DMS153 treated with DMSO at 0.1 percent for 48 hours (cell line): ENCODE measurements at regions not wholly inside any gene's neighbourhood (a gene's known extent, or its start where the extent isn't known, plus 50 kb on each side); places are given as distances from the start of the nearest gene placed in this dataset.

Experiments used
- DNase-seq: peaks from one replicate; lab custom pipeline; 2025; ENCODE audit not compliant: unreplicated experiment; lab: John Stamatoyannopoulos, UW

DNA sequence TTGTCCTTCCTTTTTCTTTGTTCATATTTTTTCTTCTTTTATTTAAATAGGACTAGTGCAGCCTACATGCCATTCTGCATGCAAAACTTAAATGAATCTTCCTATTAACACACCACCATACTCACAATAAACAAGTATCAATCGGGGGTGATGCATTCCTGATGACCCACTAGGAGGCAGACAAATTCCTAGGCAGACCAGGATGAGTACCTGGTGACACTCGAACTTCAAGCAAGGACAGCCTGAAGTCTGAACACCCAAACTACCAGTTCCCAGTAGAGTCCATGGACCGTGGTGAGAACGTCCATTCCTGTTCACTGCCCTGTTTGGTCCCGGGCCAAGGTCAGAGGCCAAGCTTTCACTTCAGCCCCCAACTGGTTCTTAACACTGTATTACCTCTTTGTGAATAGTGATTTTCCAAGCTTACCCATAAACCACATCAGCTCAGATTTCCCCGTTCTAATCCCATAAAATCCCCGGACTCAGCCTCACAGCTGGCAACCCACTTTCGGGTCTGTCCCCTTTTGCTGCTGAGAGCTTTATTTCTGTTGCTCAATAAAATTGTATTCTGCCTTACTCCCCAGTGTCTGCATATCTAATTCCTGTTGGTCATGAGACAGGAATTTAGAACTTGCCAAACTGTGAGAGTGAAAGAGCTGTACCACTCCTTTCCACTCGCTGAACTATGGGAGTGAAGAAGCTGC is 1286.6 kb downstream of the FSTL5 start:
- no peak for DNase-seq

DNA sequence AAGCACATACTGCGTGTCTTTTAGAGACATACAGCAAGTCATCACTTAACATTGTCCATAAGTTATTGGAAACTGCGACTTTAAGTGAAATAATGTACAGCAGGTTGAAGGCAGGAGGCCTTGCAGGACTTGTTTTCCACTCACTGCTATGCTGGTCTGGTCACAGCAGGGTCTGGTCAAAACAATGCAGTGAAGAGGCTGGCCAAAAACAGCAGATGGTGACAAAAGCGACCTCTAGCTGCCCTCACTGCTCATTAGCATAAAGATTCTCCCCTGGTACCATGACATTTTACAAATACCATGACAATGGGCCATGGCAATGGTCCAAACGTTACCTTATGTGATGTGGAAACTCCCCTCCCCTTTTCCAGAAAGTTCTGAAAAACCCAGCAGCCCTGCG is 1283.6 kb downstream of the FSTL5 start:
- no peak for DNase-seq

DNA sequence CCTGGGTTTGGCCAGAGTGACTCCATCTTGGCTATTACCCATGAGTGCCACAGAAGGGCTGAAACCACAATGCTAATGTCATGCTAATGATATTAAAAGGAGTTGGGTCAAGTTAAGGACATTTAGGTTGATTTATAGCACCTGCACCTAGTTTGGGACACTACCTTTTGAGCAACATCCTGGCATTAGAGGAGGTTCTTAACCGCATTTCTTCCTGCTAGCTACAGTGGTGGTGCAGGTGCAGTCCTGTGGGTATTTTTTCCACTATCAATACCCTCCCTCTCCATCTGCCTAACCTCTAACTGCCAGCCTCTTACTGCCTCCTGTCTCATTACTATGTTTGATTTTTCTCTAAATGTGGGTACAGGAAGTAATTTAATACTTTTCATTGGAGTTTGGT is 1276.1 kb downstream of the FSTL5 start:
- DNase-seq = no peak

DNA sequence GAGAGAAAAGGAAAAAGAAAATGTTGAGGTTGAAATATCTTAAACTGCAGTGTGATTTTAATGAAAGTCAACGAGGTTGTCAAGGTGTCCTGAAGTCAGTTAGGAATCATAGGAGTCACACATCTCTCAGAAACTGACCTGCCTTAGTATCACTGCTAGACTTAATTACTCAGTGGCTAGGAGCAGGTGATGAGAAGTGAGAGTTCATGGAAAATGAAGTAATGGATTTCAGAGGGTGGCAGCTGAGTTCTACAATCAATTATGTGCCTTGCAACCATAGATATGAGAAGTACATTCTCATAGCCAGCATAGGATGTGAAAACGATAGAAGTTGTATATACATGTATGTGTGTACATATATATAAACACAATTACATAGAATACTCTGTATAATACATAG is 1269.7 kb downstream of the FSTL5 start:
- DNase-seq = no peak

DNA sequence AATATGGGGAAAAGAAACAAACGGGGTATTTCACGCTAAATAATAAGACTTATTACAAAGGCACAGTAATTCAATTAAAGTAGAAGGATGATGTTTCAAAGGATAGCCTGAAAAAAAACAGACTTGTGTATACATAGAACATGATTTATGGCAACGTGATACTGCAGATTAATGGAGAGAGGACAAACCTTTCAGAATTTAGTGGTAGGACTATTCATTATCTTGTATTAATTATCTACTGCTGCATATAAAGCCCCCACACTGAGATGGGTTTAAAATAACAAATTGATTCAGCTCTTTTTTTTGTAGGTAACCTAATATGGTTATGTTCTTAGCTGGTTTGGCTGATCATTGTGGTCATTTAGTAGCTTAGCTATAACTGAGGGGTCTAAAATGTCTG is 1269.0 kb downstream of the FSTL5 start:
- no peak for DNase-seq

DNA sequence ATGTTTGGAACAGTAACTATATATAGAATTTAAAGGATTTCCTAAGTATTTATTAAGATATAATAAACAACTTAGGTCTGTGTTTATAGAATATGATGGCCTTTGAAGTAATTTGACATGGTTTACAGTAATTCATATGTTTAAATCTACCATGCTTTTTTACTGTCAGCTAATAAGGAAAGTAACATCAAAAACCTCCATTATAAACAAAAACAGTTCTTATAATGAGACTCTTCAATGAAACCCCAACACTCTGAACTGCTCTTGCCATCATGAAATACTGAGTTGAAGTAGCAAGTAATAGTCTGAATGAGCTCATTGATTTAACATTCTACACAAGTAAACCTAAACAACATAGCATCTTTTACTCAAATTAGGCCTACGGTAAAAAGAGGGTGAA is 1236.5 kb downstream of the FSTL5 start:
- no peak for DNase-seq

DNA sequence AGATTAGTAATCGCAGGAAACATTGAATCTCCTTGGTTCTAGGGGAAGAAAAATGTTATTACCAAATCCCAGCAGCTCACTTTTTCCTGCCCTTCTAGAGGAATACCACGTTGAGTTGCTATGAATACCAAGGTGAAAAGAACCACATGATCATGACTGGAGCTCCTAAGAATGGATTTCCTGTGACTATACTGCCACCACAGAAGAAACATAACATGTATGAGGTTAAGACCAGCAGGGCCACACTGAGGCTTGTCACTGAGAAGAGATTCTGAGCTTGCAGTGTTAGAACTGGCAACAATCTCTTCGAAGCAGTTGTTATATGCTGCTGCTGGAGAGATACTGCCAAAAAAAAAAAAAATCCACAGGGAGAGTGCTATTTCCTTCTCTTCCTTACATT is 1235.3 kb downstream of the FSTL5 start:
- DNase-seq = no peak

DNA sequence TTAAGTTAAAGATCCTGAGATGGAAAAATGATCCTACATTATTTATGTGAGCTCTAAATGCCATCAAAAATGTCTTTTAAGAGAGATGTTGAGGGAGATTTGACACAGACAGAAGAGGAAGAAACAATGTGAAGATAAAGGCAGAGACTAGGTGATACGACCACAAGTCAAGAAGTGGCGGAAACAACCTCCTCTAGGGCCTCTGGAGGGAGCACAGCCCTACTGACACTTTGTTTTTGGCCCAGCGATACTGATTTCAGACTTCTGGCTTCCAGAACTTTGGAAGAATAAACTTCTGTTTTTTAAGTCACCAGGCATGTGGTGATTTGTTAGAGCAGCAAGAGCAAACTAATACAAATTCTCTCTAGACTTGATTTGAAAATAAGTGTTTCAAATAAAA is 1216.1 kb downstream of the FSTL5 start:
- no peak for DNase-seq

DNA sequence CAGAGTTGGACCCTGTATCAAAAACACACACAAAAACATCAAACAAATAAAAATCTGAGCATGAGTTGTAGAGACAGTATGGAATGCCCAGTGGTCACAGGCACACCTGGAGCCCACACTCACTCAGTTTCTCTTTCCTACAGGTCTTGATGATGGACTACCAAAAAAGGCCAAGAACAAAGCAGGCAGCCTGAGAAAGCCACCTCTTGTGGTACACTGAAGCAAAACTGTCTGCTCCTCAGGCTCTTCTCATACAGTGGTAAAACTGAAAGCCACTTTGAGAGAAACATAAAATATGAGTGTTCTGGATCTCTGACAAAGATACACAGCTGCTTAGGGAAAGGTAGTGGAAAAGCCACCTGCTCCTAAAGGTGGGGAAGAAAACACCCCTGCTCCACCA is 1206.9 kb downstream of the FSTL5 start:
- no peak for DNase-seq

DNA sequence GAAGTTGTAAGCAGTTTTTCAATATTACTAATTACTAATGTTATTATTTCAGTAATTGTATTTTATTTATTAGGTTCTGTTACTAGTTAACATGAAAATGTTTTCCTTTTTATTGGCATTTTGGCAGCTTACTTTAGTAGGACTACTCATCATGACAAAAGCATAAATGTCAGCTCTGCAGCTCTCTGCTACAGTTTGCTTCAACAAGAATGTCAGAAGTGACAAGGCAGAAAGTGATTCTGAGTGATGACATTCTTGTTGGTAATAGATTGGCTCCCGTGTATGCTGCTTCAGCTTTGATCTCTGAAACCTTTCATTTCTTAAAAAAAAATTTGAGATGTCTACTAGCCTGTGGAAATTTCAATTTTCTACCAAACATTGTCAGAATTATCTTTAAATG is 1193.9 kb downstream of the FSTL5 start:
- no peak for DNase-seq

DNA sequence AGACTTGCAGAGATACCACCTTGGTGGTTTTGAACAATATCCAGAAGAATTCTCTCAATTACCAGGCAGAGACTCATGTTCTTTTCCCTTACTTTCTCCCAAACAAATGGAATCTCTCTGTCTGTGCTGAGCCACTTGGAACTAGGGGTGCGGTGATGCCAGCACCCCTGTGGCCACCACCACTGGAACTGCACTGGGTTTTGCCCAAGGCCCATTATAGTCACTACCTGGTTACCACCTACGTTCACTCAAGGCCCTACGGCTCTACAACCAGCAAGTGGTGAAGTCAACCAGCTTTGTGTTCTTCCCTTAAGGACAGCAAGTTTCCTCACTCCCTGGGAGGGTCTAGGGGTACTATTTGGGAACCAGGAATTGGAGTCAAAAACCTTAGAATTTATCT is 1183.7 kb downstream of the FSTL5 start:
- DNase-seq = no peak

DNA sequence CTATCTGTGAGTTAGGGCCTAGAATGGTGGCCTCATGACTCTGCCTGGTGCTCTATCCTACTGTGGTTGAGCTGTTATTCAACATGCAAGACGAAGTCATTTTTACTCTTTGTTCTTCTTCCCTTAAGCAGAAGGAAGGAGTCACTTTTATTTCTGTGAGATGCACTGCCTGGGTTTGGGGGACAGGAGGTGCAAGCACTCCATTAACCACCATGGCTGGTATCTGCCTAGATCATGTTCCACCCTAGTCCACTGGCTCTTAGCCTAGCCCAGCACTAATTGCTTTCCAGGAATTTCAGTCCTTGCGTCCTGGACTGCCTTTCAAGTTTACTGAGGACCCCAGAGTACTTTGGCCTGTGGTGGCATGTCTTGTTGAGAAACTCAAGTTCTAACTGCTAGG is 1182.7 kb downstream of the FSTL5 start:
- no peak for DNase-seq

DNA sequence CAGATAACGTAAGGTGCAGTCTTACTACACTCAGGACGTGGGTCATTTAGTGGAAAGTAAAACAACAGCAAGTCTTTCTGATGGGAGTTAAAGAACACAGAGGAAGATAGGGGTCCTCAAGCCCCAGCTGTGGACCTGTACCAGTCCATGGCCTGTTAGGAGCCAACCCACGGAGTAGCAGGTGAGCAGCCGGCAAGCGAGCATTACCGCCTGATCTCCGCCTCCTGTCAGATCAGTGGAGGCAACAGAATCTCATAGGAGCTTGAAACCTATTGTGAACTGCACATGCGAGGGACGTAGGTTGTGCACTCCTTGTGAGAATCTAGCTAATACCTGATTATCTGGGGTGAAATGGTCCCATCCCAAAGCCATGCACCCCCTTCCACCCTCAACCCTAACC is 1180.8 kb downstream of the FSTL5 start:
- no peak for DNase-seq

DNA sequence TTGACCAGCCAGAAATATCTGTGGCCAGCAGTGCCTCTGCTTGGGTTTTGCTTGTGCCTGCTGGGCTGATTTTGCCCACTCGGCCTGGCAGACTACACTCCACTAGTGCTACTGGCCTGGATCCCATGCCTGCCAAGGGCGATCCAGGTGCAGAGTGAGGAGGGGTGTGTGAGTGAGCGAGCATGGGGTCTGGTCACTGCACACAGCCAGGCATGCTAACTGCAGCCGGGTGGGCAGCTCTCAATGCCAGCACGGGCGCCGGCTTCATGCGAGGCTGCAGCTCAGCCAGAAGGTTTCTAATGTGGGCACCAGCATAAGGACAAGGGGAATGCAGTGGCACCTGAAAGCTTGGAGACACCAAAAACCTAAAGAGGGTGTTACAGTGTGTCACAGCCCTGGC is 1161.4 kb downstream of the FSTL5 start:
- no peak for DNase-seq

DNA sequence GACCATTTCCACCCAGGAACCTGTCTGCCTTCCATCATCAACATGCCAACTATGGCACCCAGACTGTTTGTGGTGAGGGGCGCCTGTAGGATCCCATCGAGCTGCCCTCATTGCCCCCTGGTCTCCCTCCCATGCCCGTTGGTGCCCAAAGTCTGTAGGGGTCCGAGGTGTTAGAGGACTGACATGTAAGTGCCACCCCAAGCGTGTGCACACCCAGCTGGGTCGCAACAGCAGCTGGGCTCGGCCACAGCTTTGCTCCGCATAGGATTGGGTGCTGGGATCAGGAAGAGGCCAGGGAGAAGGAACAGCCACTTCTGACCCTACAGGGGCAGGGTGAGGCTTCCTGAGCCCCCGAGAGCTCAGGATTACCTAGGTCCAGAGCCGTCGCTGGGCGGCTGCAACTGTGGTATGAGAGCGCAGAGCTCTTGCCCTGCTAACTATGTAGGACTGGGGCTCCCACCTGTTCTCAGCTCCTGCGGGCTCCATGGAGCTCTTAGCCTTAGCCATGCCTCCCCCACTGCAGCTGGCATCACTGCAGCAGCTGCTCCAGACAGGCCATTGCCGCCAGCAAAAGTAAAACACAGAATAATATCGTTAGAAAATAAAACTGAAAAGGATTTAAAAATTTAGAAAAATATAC is 1160.3 kb downstream of the FSTL5 start:
- DNase-seq = no peak

DNA sequence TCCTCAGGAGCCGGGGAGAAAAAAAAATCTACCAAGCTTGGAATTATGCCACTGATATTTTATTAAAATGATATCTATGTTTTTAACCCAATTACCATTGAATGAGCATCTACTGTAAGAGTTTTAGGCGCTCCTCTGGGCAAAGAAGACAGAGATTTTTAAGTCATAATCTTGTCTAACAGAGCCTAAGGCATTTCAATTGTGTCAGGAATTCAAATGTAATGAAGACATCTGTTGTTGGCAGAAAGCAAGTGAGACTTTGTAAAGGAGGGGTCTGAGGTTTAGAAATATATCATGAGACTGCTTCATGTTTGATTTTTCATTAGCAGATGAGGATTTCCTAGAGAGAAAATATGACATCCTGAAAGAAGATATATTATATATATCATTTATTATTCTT is 1158.1 kb downstream of the FSTL5 start:
- no peak for DNase-seq

DNA sequence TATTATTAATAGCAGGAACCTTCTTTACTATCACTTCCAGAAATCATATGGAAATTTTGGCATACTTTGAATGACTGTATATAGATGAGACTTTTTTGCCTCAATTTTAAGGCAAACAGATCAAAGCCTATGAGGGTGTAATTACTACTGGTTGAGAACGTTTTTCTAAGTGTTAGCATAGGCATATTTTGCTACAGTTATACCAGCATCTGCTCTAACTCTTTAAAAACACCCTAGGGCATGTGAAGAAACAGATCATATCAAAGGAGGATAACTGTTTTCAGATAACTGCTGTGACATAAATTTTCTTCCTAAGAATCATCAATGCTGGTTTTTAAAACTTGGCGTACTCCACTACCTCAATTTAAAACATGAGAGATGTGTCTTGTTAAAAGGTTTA is 1155.3 kb downstream of the FSTL5 start:
- DNase-seq = no peak

DNA sequence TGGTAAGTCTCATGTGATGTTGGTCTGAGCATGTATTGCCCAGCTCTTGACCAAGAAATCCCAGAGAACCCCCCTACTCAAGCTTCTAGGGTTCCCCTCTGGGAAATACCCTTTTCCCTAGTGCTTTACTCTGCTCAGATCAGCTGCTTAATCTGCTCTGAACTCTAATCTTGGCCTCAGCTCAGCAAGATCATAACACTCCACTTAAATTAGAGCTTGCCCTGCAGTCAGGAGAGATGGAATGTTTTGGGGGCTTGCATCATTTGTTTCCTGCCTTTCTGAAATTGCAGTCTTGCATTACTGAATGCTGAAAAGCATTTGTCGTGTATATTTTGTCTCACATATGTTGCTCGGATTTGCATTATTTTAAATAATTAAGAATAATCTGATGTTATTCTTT is 1153.6 kb downstream of the FSTL5 start:
- no peak for DNase-seq
